ENCODE measurements at regions not wholly inside any gene's neighbourhood (a gene's known extent, or its start where the extent isn't known, plus 50 kb on each side); places are given as distances from the start of the nearest gene placed in this dataset.

DNA sequence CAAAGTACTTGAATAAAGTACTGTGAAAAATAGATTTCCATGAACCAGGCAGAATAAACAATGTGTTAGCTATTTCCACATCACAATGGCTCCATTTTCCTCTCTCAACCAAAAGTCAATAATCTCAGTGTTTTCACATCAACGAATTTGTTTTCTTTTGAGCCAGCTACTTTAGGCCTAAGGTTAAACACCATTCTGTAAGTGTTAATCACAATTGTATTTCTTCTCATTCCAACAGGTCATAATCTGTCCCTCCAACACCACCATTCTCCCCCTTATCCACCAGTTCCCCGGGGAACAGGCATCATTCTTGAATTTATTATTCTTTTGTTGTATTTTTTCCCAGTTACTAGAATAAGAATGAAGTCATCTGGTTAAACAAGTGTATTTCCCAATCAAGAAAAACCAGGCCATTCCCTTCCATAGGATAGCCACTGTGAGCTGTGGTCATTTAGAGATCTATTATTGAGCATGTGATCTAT lies 66.2 kb upstream of the PALMD start:
- no peak for DNase-seq

DNA sequence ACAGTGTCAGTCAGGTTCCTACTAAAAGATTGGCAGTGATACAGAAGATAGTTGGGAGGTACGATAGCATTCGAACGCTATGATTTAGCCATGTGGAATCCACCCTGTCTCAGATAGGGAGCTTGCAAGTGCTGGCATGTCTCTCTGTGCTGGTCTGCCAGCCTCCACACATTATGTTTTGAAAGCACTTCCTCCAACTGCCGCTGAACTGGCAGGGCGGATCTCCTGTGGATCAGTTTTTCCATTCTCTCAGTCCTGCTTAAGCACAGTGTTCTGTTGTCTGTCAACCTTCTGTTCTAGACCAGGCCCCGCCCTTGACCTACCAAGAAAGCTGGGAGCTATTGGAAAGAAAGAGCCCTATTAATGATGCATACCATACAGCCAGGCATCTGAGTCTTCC lies 65.5 kb upstream of the PALMD start:
- no peak for DNase-seq

DNA sequence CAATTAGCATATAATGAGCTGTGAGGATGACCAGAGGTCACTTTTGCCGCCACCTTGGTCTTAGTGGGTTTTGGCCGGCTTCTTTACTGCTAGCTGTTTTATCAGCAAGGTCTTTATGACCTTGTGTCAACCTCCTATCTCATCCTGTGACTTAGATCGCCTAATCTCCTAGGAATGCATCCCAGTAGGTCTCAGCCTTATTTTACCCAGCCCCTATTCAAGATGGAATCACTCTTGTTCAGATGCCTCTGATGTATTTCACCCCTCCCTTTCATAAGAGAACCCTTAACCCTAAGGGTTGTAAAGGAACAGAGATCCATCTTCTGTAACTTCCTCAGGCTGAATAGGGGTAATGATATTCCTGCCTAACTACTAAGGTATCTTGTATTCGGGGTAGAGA lies 58.9 kb upstream of the PALMD start:
- DNase-seq = no peak

DNA sequence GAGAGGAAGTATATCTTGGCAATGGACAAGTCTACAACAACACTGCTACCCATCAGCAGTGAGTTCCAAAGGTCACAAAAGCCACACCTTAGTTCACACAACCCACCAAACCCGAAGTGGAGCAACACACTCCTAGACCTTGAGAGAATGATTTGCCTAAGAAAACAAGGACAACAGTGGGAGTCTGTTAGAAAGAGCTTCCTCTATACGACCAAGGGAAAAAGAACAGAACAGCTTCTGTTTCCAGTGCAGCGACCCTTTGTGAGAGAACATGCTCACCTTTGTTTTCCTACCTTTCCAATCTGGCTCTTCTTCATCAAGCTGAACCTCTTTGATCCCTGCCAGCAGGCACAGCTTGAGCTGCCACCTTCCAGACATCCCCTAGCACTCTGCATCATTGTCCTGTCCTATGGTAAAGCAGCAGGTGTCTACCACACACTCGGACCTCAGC lies 56.7 kb upstream of the PALMD start:
- no peak for DNase-seq

DNA sequence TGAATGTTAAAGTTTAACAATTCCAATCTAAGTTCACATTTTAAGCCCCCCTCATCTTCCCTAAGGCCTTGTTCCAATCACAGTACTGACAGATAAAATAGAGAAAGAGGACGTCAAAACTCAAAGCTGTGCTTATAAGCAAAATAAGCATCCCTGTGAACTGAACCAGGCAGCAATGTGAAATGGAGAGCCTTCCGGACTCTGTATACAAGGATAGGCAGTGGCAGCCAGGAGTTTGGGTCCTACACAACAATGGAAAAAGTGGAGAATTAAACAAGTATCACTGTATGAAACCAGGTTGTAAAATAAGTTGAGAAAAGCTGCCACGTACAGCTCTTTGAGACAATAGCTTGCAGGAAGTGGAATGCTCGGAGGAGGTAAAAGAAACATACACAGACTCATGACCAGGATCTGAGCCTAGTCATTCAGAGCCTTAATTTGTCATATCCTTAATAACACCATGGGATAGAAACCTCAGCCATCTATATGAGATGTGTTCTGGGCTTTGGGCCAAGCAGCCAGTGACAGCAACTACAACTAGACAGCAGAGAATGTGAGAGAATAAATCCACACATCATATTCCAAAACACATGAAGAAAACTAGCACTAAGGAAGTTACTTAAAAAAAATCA lies 55.2 kb upstream of the PALMD start:
- no peak for DNase-seq

DNA sequence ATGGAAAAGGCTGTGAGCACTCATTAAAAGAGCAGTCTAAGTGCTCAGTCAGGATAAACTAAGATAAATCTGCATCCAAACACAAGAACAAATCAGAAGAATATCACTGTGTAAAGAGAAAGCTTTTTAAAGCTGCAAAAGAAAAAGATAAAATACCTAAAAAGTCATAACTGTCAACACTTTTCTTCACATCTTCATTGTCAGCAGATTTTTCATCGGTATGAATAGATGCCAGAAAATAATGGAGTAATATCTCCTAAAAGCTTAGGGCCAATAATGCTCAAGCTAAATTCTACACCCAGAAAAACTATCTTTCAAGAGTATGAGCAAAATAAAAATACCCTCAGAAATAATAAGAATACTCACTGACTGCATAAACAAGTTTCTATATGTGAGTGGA lies 54.0 kb upstream of the PALMD start:
- DNase-seq = no peak

DNA sequence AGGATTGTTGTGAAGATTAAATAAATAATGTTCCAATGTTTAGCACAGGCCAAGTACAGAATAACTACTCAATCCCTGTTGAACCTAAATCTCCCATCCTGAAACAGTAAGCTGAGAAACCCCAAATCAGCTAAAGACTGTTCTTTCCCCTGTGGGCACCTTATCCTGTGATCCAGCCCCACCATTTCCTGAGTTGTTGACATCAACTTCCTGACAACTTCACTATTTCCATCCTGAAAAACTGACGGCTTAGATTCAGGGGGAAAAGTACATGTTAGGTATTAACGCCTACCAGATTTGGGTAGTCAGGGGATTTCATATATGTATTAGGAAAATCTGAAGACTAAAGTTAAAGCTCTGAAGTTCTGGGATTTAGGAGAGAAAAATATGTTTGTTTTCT lies 51.7 kb upstream of the PALMD start:
- no peak for DNase-seq

DNA sequence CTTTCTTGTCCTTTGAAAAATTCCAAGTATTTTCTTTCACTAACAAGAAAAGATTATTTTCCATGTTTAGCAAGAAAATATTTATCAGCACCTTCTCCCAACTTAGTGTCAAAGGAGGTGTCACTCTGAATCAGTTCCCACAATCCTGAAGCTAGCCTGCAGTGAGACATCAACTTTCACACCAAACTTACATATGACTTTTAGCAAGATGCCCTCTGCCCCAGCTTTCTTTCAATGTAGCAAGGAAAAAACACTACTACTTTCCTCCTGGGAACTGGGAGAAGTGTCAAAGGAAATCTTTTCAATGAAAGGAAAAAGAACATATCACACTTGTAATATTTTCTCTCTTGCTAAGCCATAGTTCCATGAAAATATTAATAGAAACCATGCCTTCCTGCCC lies 50.9 kb upstream of the PALMD start:
- DNase-seq = no peak

DNA sequence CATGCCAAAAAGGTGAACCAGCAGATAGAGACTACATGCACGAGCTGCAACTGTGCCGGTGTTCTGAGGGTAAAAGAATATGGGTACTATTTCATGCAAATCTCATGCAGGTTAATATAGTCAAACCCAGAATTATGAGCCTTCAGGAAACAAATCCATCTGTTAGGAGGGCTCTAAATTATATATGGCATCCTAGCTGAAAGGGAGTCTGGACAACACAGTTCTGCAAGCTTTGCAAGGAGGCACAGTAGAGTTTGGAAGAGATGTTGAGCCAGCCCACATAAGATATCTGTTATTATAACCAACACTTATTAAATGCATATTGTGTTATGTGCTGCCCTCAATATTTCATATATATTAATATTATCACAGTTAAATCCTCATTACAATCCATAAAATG lies 50.5 kb upstream of the PALMD start:
- DNase-seq = no peak
